ENCODE measurements at regions not wholly inside any gene's neighbourhood (a gene's known extent, or its start where the extent isn't known, plus 50 kb on each side); places are given as distances from the start of the nearest gene placed in this dataset.
"Not testable (repeated sequence)": the region's sequence is repeated elsewhere in the genome, so short reads cannot be mapped to it uniquely, and the experiment has no call there.

DNA sequence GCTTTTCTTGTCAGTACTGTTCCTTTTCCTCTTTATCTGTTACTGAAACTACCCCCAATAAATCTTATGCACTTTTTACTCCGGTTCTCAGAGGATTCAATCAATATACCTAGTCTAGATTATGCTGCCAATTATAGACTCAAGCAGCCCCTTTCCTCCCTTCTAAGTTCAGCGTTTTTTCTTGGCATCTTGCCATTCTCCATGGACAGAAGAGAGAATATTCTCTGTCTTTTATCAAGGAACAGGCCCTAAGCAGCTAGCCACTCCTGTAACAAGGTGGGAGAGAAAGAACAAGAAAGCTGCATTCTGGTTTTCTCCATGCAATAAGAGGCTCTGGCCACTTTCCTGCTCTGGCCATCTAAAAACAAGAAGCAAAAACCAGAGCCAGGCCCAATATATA, 263.0 kb upstream of the ALG10 start:
- H3K4me1 Mint-ChIP-seq, result no peaks in the 10 kb centered on the region
- no peak overlapping the region for H3K27ac Mint-ChIP-seq
- DNase-seq, result no peak
- H3K9me3 Mint-ChIP-seq, result peaks cover 8 to 29% (median 12%) of the 10 kb centered on the region in 6 donors
- no peaks in the 10 kb centered on the region for H3K27me3 Mint-ChIP-seq (ENCODE audit: low read depth in 3 of 3)
- H3K36me3 Mint-ChIP-seq, result no peaks in the 10 kb centered on the region
- H3K4me3 Mint-ChIP-seq, result no peak overlapping the region

DNA sequence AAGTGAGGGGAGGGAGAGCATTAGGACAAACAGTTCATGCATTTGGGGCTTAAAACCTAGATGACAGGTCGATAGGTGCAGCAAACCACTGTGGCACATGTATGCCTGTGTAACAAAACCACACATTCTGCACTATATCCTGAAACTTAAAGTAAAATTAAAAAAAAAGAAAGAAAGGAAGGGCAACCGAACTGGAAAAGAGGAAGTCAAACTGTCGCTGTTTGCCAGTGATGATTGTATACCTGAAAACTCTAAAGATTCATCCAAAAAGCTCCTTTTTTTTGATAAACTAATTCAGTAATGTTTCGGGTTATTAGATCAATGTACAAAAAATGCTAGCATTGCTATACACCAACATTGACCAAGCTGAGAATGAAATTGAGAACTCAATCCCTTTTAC, 259.0 kb upstream of the ALG10 start:
- Mint-ChIP-seq H3K27ac (no peak overlapping the region), H3K4me3 (no peak overlapping the region), H3K36me3 (no peaks in the 10 kb centered on the region), H3K4me1 (no peaks in the 10 kb centered on the region), H3K9me3 (peaks cover 3 to 18% (median 9%) of the 10 kb centered on the region in 6 donors), H3K27me3 (ENCODE audit: low read depth in 3 of 3) (peaks cover 0 to 2% (median 0%) of the 10 kb centered on the region in 3 donors)
- DNase-seq, result no peak

DNA sequence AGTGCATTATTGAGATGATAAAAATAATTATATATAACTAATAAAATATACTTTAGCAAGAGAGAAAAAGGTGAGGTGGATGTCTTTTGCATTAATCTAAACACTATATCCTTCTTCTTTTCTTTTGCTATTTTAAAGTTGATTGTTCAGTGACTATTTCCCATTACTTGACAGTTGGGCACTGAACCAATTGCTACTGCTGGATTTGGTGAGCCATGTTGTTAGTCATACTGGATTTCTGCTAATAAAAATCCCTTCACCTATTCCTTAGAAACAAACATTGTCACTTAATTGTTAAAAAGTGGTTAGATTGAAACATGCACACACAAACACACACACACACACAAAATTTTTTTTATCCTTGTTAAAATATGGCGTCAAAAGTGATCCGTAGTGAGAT, 251.6 kb upstream of the ALG10 start:
- H3K4me1 Mint-ChIP-seq, result no peaks in the 10 kb centered on the region
- peaks cover 6 to 15% (median 12%) of the 10 kb centered on the region in 6 donors for H3K9me3 Mint-ChIP-seq
- H3K27ac Mint-ChIP-seq, result no peak overlapping the region
- peaks cover 0 to 1% (median 0%) of the 10 kb centered on the region in 3 donors for H3K27me3 Mint-ChIP-seq (ENCODE audit: low read depth in 3 of 3)
- H3K4me3 Mint-ChIP-seq, result no peak overlapping the region
- H3K36me3 Mint-ChIP-seq, result peaks cover 0 to under 1% (median 0%) of the 10 kb centered on the region in 3 donors
- no peak for DNase-seq

DNA sequence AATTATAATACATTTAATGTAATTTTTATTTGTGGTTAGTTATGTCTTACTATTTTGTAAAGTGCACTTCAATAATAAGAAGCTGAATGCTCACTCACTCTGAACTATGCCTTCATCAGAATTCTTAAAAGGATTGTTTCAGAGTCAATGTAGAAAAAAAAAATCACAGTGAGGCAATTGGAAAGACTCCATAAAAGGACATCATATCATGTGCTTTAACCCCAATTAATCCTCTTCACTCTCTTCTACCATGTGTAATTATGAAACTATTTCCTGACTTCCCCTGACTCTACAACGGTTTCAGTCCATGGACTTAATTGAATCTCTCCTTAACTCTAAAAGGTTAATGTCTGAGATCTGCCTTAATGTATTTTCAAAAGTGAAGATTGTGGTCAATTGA, 250.4 kb upstream of the ALG10 start:
- Mint-ChIP-seq H3K4me3 (no peak overlapping the region), H3K27me3 (ENCODE audit: low read depth in 3 of 3) (peaks cover 0 to 1% (median 0%) of the 10 kb centered on the region in 3 donors), H3K4me1 (no peaks in the 10 kb centered on the region), H3K27ac (no peak overlapping the region), H3K9me3 (peaks cover 12 to 18% (median 15%) of the 10 kb centered on the region in 6 donors), H3K36me3 (peaks cover 0 to 4% (median 0%) of the 10 kb centered on the region in 3 donors)
- no peak for DNase-seq

DNA sequence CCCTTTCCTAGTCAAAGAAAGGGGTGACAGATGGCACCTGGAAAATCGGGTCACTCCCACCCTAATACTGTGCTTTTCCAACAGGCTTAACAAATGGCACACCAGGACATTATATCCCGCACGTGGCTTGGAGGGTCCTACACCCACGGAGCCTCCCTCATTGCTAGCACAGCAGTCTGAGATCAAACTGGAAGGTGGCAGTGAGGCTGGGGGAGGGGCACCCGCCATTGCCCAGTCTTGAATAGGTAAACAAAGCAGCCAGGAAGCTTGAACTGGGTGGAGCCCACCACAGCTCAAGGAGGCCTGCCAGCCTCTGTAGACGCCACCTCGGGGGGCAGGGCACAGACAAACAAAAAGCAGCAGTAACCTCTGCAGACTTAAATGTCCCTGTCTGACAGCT, 249.2 kb upstream of the ALG10 start:
- H3K36me3 Mint-ChIP-seq; H3K4me1 Mint-ChIP-seq; H3K27me3 Mint-ChIP-seq (ENCODE audit: low read depth in 3 of 3); H3K4me3 Mint-ChIP-seq; H3K27ac Mint-ChIP-seq; DNase-seq: not testable (repeated sequence)
- peaks cover 12 to 18% (median 15%) of the 10 kb centered on the region in 6 donors for H3K9me3 Mint-ChIP-seq

DNA sequence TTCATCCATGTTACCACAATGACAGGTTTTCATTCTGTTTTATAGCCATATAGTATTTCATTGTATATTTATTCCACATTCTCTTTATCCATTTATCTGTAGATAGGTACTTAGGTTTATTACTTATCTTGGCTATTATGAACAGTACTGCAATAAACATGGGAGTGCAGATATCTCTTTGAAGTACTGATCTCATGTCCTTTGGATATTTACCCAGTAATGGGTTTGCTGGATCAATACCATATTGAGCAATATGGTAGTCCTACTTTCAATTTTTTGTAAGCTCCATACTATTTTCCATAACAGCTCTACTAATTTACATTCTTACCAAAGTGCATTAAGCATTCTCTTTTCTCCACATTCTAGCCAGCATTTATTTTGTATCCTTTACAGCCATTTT, 235.8 kb upstream of the ALG10 start:
- Mint-ChIP-seq H3K4me3 (no peak overlapping the region), H3K9me3 (peaks cover 2 to 41% (median 16%) of the 10 kb centered on the region in 6 donors), H3K27me3 (ENCODE audit: low read depth in 3 of 3) (peaks cover 0 to 2% (median 2%) of the 10 kb centered on the region in 3 donors), H3K36me3 (no peaks in the 10 kb centered on the region), H3K4me1 (no peaks in the 10 kb centered on the region), H3K27ac (no peak overlapping the region)
- DNase-seq, result no peak

DNA sequence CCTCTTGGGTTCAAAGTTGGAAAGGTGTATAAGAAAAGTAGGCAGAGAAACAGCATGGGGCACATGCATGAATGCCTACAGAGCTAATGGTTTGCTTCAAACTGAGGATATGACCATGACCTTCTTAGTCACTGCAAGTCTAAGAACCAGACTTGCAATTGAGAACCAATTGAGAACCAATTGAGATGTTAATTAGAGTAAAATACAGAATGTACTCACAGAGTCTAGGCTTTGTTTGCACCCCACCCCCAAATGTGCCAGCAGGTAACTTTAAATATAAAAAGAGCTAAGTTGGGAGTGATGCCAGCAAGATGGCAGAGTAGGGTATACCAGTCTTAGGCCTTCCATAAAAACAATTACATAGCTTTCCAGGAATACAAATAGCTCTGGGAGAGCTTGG, 227.3 kb upstream of the ALG10 start:
- H3K4me1 Mint-ChIP-seq, result no peaks in the 10 kb centered on the region
- peaks cover 2% of the 10 kb centered on the region in 3 donors for H3K27me3 Mint-ChIP-seq (ENCODE audit: low read depth in 3 of 3)
- H3K36me3 Mint-ChIP-seq, result no peaks in the 10 kb centered on the region
- no peak overlapping the region for H3K27ac Mint-ChIP-seq
- H3K4me3 Mint-ChIP-seq, result no peak overlapping the region
- peaks cover 7 to 52% (median 24%) of the 10 kb centered on the region in 6 donors for H3K9me3 Mint-ChIP-seq
- DNase-seq, result no peak

DNA sequence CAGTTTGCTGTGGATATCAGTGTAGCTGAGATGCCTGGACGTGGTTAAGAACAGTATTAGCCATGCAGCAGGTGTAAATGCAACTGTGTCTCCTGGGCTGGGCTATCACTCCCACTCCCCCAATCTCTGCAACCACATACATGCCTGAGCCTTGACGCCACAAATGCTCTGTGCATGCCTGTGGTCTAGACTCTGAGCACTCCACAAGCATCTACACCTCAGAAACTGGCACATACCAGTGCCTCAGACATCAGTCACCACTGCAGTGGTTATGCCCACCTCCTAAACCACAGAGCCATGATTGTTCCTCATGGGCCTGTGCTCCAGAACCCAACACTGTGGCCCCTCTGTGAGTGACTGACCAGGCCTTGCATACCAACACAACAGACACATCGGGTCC, 226.8 kb upstream of the ALG10 start:
- no peak overlapping the region for H3K27ac Mint-ChIP-seq

DNA sequence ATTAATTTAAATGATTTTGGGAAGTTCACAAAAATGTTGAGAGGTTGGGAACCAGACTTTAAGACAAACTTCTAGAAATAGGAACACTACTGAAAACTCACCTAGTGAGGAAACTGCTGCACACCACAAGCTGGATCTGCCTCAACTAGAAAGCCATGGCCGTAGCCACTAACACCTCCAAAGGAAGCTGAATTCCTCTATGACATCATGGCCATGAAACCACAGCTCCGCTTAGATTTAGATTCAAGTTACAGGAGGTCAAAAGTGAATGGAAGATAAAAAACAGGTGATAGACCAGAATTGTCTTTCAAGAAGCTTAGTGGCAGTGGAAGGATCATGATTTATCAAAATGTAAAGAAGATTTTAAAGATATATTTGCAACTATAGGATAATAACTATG, 208.8 kb upstream of the ALG10 start:
- Mint-ChIP-seq H3K27me3 (ENCODE audit: low read depth in 3 of 3) (peaks cover 0 to 3% (median 0%) of the 10 kb centered on the region in 3 donors), H3K4me3 (no peak overlapping the region), H3K9me3 (peaks cover 8 to 26% (median 17%) of the 10 kb centered on the region in 6 donors), H3K27ac (no peak overlapping the region), H3K36me3 (no peaks in the 10 kb centered on the region), H3K4me1 (no peaks in the 10 kb centered on the region)
- DNase-seq, result no peak

More for the DNA sequence above, 226.8 kb upstream of the ALG10 start:
- peaks cover 2% of the 10 kb centered on the region in 3 donors for H3K27me3 Mint-ChIP-seq (ENCODE audit: low read depth in 3 of 3)
- H3K36me3 Mint-ChIP-seq, result no peaks in the 10 kb centered on the region
- no peak for DNase-seq
- H3K4me1 Mint-ChIP-seq, result no peaks in the 10 kb centered on the region
- no peak overlapping the region for H3K4me3 Mint-ChIP-seq
- peaks cover 7 to 52% (median 23%) of the 10 kb centered on the region in 6 donors for H3K9me3 Mint-ChIP-seq

DNA sequence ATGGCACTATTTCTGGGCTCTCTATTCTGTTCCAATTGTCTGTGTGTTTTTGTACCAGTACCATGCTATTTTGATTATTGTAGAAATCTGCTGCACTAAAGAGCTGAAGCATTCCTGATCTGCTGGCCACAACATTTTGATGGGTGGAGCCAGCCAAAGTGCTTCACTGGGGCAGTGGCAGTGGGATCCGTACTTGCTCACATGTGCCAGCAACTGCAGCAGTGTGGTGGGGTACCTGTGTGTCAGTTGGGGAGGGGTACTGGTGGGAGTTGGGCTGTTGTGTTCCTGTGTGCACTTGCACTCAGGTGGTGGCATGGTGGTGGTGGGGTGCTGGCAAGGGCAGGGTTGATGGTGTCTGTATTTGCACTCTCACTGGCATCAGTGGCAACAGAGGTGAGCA, 204.6 kb upstream of the ALG10 start:
- no peaks in the 10 kb centered on the region for H3K4me1 Mint-ChIP-seq
- H3K27ac Mint-ChIP-seq, result no peak overlapping the region
- no peak for DNase-seq
- H3K9me3 Mint-ChIP-seq, result peaks cover 14 to 32% (median 22%) of the 10 kb centered on the region in 6 donors
- H3K36me3 Mint-ChIP-seq, result no peaks in the 10 kb centered on the region
- H3K27me3 Mint-ChIP-seq (ENCODE audit: low read depth in 3 of 3), result peaks cover 0 to 5% (median 0%) of the 10 kb centered on the region in 3 donors
- H3K4me3 Mint-ChIP-seq, result no peak overlapping the region

DNA sequence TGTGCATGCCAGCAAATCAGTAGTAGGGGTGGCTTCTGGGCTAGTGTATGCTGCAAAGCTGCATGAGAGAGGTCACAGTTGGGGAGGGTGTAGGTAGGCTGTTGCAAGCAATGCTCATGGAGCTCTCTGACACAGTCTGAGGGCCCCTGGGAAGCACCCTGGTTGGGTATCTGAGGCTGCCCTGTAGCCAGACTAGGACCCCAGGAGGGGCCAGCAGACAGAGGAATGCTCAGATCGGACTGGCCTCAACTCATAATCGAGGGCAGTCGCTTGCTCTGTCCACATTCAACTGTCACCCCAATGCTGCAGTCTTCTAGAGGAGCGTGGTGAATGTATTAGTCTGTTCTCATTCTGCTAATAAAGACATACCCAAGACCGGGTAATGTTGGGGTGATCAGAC, 204.0 kb upstream of the ALG10 start:
- H3K36me3 Mint-ChIP-seq, result no peaks in the 10 kb centered on the region
- H3K9me3 Mint-ChIP-seq, result peaks cover 14 to 32% (median 20%) of the 10 kb centered on the region in 6 donors
- no peak for DNase-seq
- H3K27me3 Mint-ChIP-seq (ENCODE audit: low read depth in 3 of 3), result peaks cover 0 to 5% (median 0%) of the 10 kb centered on the region in 3 donors
- no peak overlapping the region for H3K4me3 Mint-ChIP-seq
- H3K4me1 Mint-ChIP-seq, result no peaks in the 10 kb centered on the region
- no peak overlapping the region for H3K27ac Mint-ChIP-seq

DNA sequence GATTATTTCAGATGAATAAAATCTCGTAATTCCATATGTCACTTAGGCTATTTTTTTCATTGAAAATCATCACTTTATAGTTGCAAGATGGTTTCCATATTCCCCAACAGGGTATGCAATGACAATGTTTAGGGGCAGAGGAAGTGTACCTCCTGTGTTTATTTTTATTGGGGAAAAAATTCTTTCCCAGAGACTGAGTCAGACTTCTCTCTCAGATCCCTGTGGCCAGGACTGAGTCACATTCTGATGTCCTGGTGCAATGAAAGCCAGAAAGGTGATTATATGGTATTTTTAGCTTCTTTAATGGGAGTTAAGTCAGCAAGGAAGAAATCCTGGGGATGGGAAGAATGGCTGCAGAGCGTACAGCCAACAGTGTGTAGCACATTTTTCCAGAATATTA, 196.9 kb upstream of the ALG10 start:
- H3K36me3 Mint-ChIP-seq, result no peaks in the 10 kb centered on the region

DNA sequence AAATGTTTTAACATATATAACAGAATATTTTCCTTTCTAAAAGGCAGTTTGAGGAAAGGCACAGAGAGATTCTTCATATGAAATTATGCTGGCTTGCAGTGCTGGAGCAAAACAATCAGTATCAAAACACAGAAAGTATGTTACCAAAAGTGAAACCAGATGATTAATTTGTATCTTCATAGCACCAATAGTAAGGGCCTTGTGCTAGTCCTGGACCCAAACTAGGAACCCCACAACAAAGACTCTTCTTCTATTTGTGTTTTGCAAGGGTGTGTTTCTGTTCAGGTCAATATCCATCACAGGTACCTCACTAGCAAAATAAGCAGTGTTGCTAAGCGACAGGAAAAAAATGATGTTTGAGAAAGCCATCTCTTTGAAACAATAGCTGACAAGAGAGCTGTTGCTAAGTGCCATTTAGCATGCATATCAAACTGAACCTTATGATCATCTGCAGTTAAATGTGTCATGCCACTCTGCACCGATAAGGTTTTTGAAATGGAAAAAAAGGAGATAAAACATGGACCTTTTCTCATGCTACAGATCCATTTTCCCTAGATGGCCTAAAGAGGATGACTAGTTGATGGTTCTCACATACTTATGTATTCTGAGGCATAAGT, 196.2 kb upstream of the ALG10 start:
- H3K9me3 Mint-ChIP-seq, result peaks cover 2 to 20% (median 11%) of the 10 kb centered on the region in 6 donors
- no peaks in the 10 kb centered on the region for H3K36me3 Mint-ChIP-seq
- H3K4me3 Mint-ChIP-seq, result no peak overlapping the region
- DNase-seq, result no peak
- H3K4me1 Mint-ChIP-seq, result no peaks in the 10 kb centered on the region
- H3K27me3 Mint-ChIP-seq (ENCODE audit: low read depth in 3 of 3), result no peaks in the 10 kb centered on the region
- no peak overlapping the region for H3K27ac Mint-ChIP-seq

More for the DNA sequence above, 196.9 kb upstream of the ALG10 start:
- H3K9me3 Mint-ChIP-seq, result peaks cover 2 to 20% (median 11%) of the 10 kb centered on the region in 6 donors
- H3K4me3 Mint-ChIP-seq, result no peak overlapping the region
- H3K4me1 Mint-ChIP-seq, result no peaks in the 10 kb centered on the region
- no peak for DNase-seq
- no peaks in the 10 kb centered on the region for H3K27me3 Mint-ChIP-seq (ENCODE audit: low read depth in 3 of 3)
- no peak overlapping the region for H3K27ac Mint-ChIP-seq

DNA sequence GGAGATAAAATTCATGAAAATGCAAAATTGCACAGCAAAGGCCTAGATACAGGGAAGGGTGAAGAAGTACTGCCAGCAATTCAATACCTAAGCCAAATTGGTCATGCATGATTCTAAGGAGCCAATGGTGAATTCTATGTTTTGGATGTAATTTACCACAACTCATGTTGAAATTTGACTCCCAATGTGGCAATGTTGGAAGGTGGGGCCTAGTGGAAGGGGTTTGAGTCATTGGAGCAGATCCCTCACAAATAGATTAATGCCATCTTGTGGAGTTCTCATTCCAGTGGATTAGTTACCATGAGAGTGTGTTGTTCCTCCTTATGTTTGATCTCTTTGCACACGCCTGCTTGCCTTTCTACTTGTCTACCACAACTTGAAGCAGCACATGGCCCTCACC, 194.0 kb upstream of the ALG10 start:
- no peaks in the 10 kb centered on the region for H3K27me3 Mint-ChIP-seq (ENCODE audit: low read depth in 3 of 3)
- no peaks in the 10 kb centered on the region for H3K4me1 Mint-ChIP-seq
- no peaks in the 10 kb centered on the region for H3K36me3 Mint-ChIP-seq
- H3K4me3 Mint-ChIP-seq, result no peak overlapping the region
- H3K9me3 Mint-ChIP-seq, result peaks cover 0 to 26% (median 9%) of the 10 kb centered on the region in 6 donors
- no peak overlapping the region for H3K27ac Mint-ChIP-seq
- DNase-seq, result no peak

DNA sequence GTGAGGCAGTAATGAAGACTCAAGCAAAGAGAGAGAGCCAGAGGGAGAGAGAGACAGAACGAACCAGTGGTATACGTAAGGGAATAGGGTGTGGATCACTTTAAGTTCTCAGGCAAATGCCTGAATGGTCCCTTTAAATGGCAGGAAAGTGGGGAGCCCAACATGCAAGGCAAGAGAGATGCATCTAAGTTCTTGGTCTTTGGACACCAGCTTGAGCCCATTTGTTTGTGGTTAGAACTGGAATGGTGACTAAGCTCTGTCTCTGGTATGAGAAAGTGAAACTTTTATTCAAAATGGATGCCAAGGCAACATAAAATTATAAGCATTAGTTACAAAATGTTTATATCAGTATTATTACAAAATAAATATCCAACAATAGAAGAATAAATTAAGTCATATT, 192.2 kb upstream of the ALG10 start:
- Mint-ChIP-seq H3K27ac (no peak overlapping the region), H3K27me3 (ENCODE audit: low read depth in 3 of 3) (no peaks in the 10 kb centered on the region), H3K36me3 (no peaks in the 10 kb centered on the region), H3K9me3 (peaks cover 0 to 22% (median 7%) of the 10 kb centered on the region in 6 donors), H3K4me3 (no peak overlapping the region), H3K4me1 (no peaks in the 10 kb centered on the region)
- no peak for DNase-seq
